ENCODE measurements at regions not wholly inside any gene's neighbourhood (a gene's known extent, or its start where the extent isn't known, plus 50 kb on each side); places are given as distances from the start of the nearest gene placed in this dataset.
"Not testable (repeated sequence)": the region's sequence is repeated elsewhere in the genome, so short reads cannot be mapped to it uniquely, and the experiment has no call there.

GRCh38 chr5:104019956-104020355 is 457.4 kb upstream of the NUDT12 start:
- no peak overlapping the region for H3K4me3 ChIP-seq (ENCODE audit: low read depth, low read length)
- in situ Hi-C loops (cut with HindIII; ENCODE audit: low sequenced_read_pairs): no loop called here
- no peak for DNase-seq (ENCODE audit: low read depth, low spot score)
- TF ChIP-seq CTCF (IDR thresholded peaks at IDR 0.05; ENCODE audit: low read depth, low read length): no peak

- no peak overlapping the region for H3K4me3 ChIP-seq (ENCODE audit: low read depth, low read length)
- in situ Hi-C loops (cut with HindIII; ENCODE audit: low sequenced_read_pairs): no loop called here
- TF ChIP-seq CTCF (IDR thresholded peaks at IDR 0.05; ENCODE audit: low read depth, low read length): no peak
- no peak for DNase-seq (ENCODE audit: low read depth, low spot score)
Observed at GRCh38 chr5:104018299-104018698, 455.7 kb upstream of the NUDT12 start.

GRCh38 chr5:104016646-104017045 is 454.1 kb upstream of the NUDT12 start:
- no peak for TF ChIP-seq CTCF (IDR thresholded peaks at IDR 0.05; ENCODE audit: low read depth, low read length)
- DNase-seq (ENCODE audit: low read depth, low spot score): peak; percentile 36
- in situ Hi-C loops (cut with HindIII; ENCODE audit: low sequenced_read_pairs): no loop called here
- H3K4me3 ChIP-seq (ENCODE audit: low read depth, low read length): no peak overlapping the region

- TF ChIP-seq CTCF (IDR thresholded peaks at IDR 0.05; ENCODE audit: low read depth, low read length): no peak
- in situ Hi-C loops (cut with HindIII; ENCODE audit: low sequenced_read_pairs): no loop called here
- no peak for DNase-seq (ENCODE audit: low read depth, low spot score)
- H3K4me3 ChIP-seq (ENCODE audit: low read depth, low read length): no peak overlapping the region
Observed at GRCh38 chr5:104015765-104016164, 453.2 kb upstream of the NUDT12 start.

GRCh38 chr5:104002783-104003182 is 440.2 kb upstream of the NUDT12 start:
- DNase-seq (ENCODE audit: low read depth, low spot score); H3K4me3 ChIP-seq (ENCODE audit: low read depth, low read length); in situ Hi-C loops (cut with HindIII; ENCODE audit: low sequenced_read_pairs): not testable (repeated sequence)

- in situ Hi-C loops (cut with HindIII; ENCODE audit: low sequenced_read_pairs): no loop called here
- no peak for TF ChIP-seq CTCF (IDR thresholded peaks at IDR 0.05; ENCODE audit: low read depth, low read length)
- no peak for DNase-seq (ENCODE audit: low read depth, low spot score)
- no peak overlapping the region for H3K4me3 ChIP-seq (ENCODE audit: low read depth, low read length)
Observed at GRCh38 chr5:104001136-104001535, 438.5 kb upstream of the NUDT12 start.

GRCh38 chr5:103993031-103993430 is 430.4 kb upstream of the NUDT12 start:
- H3K4me3 ChIP-seq (ENCODE audit: low read depth, low read length): no peak overlapping the region
- no peak for DNase-seq (ENCODE audit: low read depth, low spot score)
- in situ Hi-C loops (cut with HindIII; ENCODE audit: low sequenced_read_pairs): no loop called here
- no peak for TF ChIP-seq CTCF (IDR thresholded peaks at IDR 0.05; ENCODE audit: low read depth, low read length)
